Dermis blood vessel endothelial cell (primary cell): ENCODE measurements at regions not wholly inside any gene's neighbourhood (a gene's known extent, or its start where the extent isn't known, plus 50 kb on each side); places are given as distances from the start of the nearest gene placed in this dataset.
"Not testable (repeated sequence)": the region's sequence is repeated elsewhere in the genome, so short reads cannot be mapped to it uniquely, and the experiment has no call there.

Experiments used
- DNase-seq: peaks from one replicate; pipeline ENCODE4 v3.0.0; 2010

- DNase-seq = no peak
Observed at GRCh38 chr5:7244208-7244607, 151.7 kb upstream of the ADCY2 start.

- no peak for DNase-seq
Observed at GRCh38 chr5:7245121-7245651, 150.8 kb upstream of the ADCY2 start.

- DNase-seq = no peak
Observed at GRCh38 chr5:7246287-7246686, 149.7 kb upstream of the ADCY2 start.

GRCh38 chr5:7250004-7250403, 145.9 kb upstream of the ADCY2 start:
- no peak for DNase-seq

- DNase-seq = no peak
Observed at GRCh38 chr5:7250611-7251010, 145.3 kb upstream of the ADCY2 start.

DNA sequence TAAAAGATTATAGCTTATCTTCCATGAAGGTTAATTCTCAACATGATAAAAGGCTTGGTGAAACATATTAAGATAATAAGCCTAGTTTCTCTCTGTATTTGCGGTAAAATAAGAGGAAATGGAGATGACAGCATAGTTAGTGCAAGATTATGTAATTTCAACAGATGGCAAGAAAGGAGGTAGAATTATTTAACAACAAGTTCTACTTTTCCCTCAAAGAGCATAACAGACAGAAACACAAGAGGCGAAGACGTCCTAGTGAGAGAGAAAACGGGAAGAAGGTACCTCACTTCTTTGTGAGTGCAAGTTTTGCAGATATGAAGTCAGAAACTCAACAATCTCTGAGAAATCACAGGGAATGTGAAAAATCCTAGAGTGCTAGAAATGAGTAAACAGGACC, 144.8 kb upstream of the ADCY2 start:
- DNase-seq = no peak

- no peak for DNase-seq
Observed at GRCh38 chr5:7261049-7261448, 134.9 kb upstream of the ADCY2 start.

- DNase-seq = no peak
Observed at GRCh38 chr5:7261900-7262299, 134.0 kb upstream of the ADCY2 start.

DNA sequence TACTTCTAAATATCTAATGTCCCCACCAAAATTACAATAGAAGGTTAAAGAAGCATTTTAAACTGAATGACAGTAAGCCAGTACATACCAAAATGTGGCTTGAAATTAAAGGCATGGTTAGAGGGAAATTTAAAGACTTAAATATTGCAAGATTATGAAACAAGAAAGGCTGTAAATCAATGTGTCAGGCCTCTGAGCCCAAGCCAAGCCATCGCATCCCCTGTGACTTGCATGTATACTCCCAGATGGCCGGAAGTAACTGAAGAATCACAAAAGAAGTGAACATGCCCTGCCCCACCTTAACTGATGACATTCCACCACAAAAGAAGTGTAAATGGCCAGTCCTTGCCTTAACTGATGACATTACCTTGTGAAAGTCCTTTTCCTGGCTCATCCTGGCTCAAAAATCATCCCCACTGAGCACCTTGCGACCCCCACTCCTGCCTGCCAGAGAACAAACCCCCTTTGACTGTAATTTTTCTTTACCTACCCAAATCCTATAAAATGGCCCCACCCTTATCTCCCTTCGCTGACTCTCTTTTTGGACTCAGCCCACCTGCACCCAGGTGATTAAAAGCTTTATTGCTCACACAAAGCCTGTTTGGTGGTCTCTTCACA, 132.4 kb upstream of the ADCY2 start:
- DNase-seq = not testable (repeated sequence)

DNA sequence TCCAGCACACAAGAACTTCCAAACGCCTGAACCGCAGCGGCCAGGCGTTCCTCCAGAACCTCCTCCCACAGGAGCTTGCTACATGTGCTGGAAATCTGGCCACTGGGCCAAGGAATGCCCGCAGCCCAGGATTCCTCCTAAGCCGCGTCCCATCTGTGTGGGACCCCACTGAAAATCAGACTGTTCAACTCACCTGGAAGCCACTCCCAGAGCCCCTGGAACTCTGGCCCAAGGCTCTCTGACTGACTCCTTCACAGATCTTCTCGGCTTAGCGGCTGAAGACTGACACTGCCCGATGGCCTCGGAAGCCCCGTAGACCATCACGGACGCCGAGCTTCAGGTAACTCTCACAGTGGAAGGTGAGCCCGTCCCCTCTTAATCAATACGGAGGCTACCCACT, 130.2 kb upstream of the ADCY2 start:
- DNase-seq = not testable (repeated sequence)

GRCh38 chr5:7268722-7269121, 127.2 kb upstream of the ADCY2 start:
- DNase-seq = not testable (repeated sequence)

DNA sequence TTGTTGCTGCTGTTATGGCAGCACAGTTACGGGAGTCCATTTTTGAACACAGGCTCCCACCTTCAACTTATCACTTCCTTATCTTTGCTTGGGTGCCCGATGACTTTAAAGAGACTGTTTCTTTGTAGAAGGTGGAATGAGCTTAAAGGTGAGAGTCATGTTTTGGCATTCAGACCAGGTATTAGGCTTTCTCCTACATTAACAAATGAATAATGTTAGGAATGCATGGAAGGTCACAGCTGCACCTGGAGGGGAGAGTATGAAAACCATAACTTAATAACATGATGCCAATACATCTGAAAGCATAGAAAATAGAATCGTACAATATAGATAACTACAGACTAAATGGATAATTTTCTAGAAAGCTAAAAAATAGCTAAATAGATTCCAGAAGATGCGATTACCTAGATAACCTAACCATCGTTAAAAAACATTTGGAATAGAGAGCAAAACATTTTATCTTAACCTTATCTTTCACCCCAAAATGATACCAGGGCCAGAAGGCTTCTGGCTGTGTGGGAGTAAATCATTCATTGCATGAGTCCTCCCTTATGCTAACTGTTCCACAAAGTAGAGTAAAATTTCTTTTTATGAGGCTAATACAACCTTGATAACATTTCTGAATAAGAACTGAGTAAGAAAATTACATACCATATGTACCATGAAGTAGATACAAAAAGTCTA, 126.2 kb upstream of the ADCY2 start:
- DNase-seq = no peak

- DNase-seq = no peak
Observed at GRCh38 chr5:7271435-7272084, 124.4 kb upstream of the ADCY2 start.

DNA sequence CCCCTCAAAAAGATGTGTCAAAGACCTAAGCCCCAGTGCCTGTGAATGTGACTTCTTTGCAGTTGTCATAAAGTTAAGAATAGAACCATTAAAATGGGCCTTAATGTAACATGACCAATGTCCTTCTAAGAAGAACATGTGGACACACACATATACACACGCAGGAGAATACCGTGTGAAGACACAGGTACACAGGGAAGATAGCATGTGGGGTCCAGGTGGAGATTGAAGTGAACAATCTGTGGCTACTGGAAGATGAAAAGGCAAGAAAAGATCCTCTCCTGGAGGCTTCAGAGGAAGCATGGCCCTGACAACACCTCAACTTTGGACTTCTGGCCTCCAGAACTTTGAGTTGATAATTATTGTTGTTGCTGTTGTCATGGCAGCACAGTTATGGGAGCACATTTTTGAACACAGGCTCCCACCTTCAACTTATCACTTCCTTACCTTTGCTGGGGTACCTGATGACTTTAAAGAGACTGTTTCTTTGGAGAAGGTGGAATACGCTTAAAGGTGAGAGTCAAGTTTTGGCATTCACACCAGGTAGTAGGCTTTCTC, 123.5 kb upstream of the ADCY2 start:
- DNase-seq = no peak

DNA sequence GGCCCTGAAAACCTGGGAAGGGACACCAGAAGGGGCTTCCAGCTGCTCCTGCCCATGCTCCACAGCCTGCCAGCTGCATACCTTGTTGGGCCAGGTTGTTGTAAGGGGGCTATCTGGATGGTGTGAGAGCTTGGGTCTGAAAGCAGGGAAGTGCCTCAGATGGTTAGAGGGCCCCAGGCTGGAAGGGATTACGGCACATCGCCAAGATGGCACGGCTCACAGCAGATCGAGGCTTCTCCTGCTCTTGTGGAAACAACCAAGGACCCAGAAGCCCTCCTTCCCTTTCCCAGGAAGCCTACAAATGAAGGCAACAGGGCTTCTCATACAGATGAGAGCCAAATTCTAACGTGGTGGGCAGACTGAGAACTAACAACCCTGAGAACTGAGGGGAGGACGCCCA, 121.7 kb upstream of the ADCY2 start:
- no peak for DNase-seq

GRCh38 chr5:7289634-7290033, 106.3 kb upstream of the ADCY2 start:
- not testable (repeated sequence) for DNase-seq

DNA sequence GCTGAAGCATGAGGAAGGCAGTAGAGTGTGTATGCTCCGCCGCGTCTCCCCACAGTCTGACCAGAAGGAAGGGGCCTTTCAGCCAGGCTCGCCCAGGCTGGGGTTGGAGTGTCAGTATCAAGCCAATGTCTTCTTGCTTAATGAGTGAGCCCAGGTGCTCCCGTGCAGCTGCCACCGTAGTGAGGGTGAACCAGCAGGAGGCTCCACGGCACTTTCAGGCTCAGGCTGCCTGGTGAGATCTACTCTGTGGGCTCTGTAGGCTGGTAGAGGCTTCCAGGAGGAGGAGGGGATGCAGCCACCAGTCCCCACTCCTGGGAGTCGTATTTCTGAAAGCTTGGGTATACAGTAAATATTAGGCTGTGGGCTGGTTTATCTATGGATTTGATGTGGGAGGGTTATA, 98.1 kb upstream of the ADCY2 start:
- DNase-seq = not testable (repeated sequence)

DNA sequence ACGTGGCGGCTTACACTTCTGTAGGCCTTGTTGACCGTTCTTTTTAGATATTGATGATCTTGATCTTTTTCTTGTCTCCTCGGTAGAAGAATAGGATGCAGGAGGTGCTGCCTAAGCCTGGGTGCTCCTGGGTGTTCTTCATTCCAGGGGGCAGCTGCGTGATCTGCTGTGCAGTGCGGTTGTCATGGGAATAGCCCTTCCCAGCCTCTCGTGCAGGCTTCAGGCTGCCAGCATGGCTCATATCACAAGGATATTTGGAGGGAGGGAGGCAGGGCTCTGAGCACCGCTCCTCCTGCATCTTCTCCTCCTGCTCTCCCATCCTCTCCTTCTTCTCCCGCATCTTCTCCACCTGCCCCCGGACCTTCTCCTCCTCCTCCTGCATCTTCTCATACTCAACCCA, 96.2 kb upstream of the ADCY2 start:
- DNase-seq = not testable (repeated sequence)

DNA sequence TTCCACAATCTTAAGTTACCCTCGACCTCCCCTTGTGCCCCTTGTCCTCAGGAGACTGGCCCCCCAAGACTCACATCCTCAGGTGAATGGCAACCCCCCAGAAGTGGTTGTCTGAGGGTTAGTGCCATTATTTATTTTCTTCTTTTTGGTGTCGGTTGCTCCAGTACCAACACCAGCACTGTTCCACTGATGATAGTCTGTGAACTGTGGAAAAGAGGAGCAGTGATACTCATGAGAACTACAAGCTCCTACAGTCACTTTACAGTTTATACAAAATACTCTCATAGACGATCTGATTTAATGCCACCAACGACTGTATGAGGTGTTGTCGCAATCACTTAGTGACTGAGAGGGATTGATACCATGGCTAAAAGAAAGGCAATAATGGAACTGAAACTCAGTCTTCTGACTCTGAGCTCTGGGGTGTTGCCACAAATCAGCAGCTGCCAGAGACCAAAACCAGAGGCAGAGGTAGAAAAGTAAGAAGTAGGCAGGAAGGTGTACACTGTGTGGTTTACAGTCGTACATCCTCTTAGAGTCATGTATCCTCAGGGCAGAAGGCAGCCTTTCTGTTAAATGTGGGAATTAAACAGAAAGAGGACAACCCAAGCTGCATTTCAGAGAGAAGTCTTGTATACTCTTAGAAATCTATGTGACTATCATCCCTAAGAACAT, 90.8 kb upstream of the ADCY2 start:
- not testable (repeated sequence) for DNase-seq

DNA sequence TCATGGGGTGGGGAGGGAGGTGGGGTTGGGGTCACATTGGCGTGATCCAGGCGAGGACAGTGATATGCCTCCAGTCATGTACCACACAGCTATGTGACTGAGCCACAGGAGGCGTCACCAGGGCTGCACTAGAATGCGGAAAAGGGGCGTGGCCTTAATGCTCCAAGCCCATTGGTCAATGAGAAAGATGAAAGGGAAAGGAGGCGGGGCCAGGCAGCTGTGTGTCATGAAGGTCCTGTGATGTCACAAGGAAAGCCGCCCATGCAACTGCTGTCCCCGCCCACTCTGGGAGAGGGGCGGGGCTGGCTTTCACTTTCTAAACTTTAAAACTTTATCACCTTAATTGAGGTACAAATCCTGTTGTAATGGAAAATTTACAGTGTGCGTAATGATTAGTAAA, 89.4 kb upstream of the ADCY2 start:
- DNase-seq = not testable (repeated sequence)

DNA sequence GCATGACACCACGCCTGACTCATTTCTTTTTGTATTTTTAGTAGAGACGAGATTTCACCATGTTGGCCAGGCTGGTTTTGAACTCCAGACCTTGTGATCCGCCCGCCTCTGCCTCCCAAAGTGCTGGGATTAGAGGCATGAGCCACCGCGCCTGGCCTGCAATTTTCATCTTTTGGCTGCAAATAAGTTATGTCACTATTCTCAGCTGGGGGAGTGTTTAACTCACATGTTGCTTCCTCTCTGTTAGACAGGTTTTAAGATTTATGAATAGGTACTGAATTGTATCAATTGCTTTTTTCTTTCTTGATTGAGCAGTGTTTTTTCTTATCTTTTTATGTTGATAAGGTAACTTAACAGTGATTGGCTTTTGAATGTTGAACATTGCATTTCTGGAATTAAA, 88.2 kb upstream of the ADCY2 start:
- DNase-seq = not testable (repeated sequence)

DNA sequence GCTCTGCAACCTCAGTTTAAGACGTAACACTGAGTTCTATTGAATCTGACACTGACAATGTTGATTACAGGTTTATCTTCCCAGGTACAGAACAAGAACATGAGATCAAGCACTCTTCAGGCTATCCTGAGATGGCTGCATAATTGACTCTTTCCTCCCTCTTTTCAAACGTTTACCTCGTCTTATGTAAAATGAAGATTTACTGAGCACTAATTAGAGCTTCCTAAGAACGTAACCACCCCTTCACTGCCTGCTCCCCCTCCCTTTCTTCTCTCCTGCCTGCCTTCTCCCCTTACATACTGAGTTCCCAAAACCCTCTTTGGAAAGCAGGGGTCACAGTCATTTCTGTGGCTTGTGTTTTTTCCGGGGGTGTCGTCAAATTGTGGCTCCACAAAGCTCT, 86.2 kb upstream of the ADCY2 start:
- DNase-seq = not testable (repeated sequence)

GRCh38 chr5:7310656-7311055, 85.3 kb upstream of the ADCY2 start:
- DNase-seq = not testable (repeated sequence)
